A549 (cell line): ENCODE measurements at regions not wholly inside any gene's neighbourhood (a gene's known extent, or its start where the extent isn't known, plus 50 kb on each side); places are given as distances from the start of the nearest gene placed in this dataset.
A peak's percentile ranks its signal among the peaks of the same experiment; 100 is the strongest.

Experiments
- ATAC-seq, 2 experiments: fragments of 200-7000 bp in 1 of 2; fragments of >200 bp in 1 of 2; cut with Nextera tagmentation in 1 of 2; cut with Tn5 transposase in 1 of 2; 3 replicates each; pipeline versions ENCODE4 v1.8.0 to v1.9.1; 2018 to 2020; ENCODE audit warnings: mild to moderate bottlenecking in 1 of 2, moderate library complexity in 1 of 2
- CTCF ChIA-PET: fragments of 300-600 bp; sonication (Branson Sonifier 250); formaldehyde crosslinking; extraction: SDS; loops from one replicate; lab custom pipeline; 2021; ENCODE audit warnings: antibody characterized with exemption, inconsistent platforms; lab: Yijun Ruan, JAX
- POLR2A ChIA-PET: fragments of 350-600 bp; formaldehyde crosslinking; extraction: SDS; loops from one replicate; lab custom pipeline; 2021; ENCODE audit warnings: antibody characterized with exemption, inconsistent platforms; lab: Yijun Ruan, JAX
- DNase-seq, 2 experiments: peaks; one replicate each; pipeline versions ENCODE4 v3.0.0 to v3.0.0-alpha.2; 2011 to 2016; ENCODE audit warnings: low read depth in 1 of 2, low spot score in 1 of 2
- FAIRE-seq: peaks from 2 replicates; lab custom pipeline; 2011; peaks lifted over from hg19 to GRCh38; lab: Jason Lieb, UNC
- H3K27ac ChIP-seq, 2 experiments: fragments of >200 bp; sonication (Bioruptor Twin); formaldehyde crosslinking; 3 replicates each; pipeline ENCODE4 v1.5.1; 2016 to 2017
- H3K4me1 ChIP-seq: fragments of >200 bp; sonication (Bioruptor Twin); formaldehyde crosslinking; 3 replicates; pipeline ENCODE4 v1.6.1; 2016
- H3K4me2 ChIP-seq: fragments of >200 bp; sonication (Bioruptor Twin); formaldehyde crosslinking; 3 replicates; pipeline ENCODE4 v1.6.1; 2016
- H3K4me3 ChIP-seq: fragments of >200 bp; sonication (Bioruptor Twin); formaldehyde crosslinking; 3 replicates; pipeline ENCODE4 v1.5.1; 2016
- H3K9me3 ChIP-seq: fragments of >200 bp; sonication (Bioruptor Twin); formaldehyde crosslinking; 3 replicates; pipeline ENCODE4 v1.6.1; 2016
- CBX2 ChIP-seq: fragments of 200-600 bp; sonication (generic); IDR thresholded peaks from 2 replicates; pipeline ENCODE4 v1.6.1; 2016; ENCODE audit warnings: low read depth, mild to moderate bottlenecking, borderline replicate concordance
- EHF ChIP-seq: fragments of 250-450 bp; sonication (Bioruptor Pico); IDR thresholded peaks from 2 replicates; pipeline ENCODE4 v1.5.0; 2020; ENCODE audit warnings: mild to moderate bottlenecking
- FOSL2 ChIP-seq, 2 experiments: fragments of 450-650 bp in 1 of 2; fragments of >200 bp in 1 of 2; sonication (Bioruptor Twin) in 1 of 2; formaldehyde crosslinking; IDR thresholded peaks; 2 replicates each; pipeline versions ENCODE4 v1.5.0 to v1.6.1; 2016 to 2020; ENCODE audit warnings: mild to moderate bottlenecking in 1 of 2, moderate library complexity in 1 of 2
- HDAC2 ChIP-seq: fragments of 200-600 bp; sonication (generic); IDR thresholded peaks from 2 replicates; pipeline ENCODE4 v1.6.1; 2016
- HEYL ChIP-seq: fragments of 250-450 bp; sonication (Bioruptor Pico); IDR thresholded peaks from 2 replicates; pipeline ENCODE4 v1.8.0; 2021; ENCODE audit warnings: mild to moderate bottlenecking, moderate library complexity
- HOXB5 ChIP-seq: fragments of 250-450 bp; sonication (Bioruptor Pico); IDR thresholded peaks from 2 replicates; pipeline ENCODE4 v1.5.0; 2020; ENCODE audit warnings: mild to moderate bottlenecking, moderate library complexity
- JUN ChIP-seq, 2 experiments: fragments of >200 bp; sonication (Bioruptor Twin); formaldehyde crosslinking; IDR thresholded peaks; 2 replicates in 1 of 2; 3 replicates in 1 of 2; pipeline ENCODE4 v1.6.1; 2016 to 2017
- JUNB ChIP-seq: fragments of >200 bp; sonication (Bioruptor Twin); formaldehyde crosslinking; IDR thresholded peaks from 2 replicates; pipeline ENCODE4 v1.6.1; 2016
- KDM1A ChIP-seq: fragments of 200-600 bp; sonication (generic); IDR thresholded peaks from 2 replicates; pipeline ENCODE4 v1.6.1; 2016; ENCODE audit warnings: low read depth, mild to moderate bottlenecking
- MAFK ChIP-seq: fragments of 450-650 bp; IDR thresholded peaks from 2 replicates; pipeline ENCODE4 v1.6.1; 2014; ENCODE audit not compliant: partially characterized antibody
- NPAS2 ChIP-seq: fragments of 250-450 bp; sonication (Bioruptor Pico); IDR thresholded peaks from 2 replicates; pipeline ENCODE4 v1.8.0; 2022; ENCODE audit warnings: mild to moderate bottlenecking, moderate library complexity, borderline replicate concordance
- PHF8 ChIP-seq: fragments of 200-600 bp; sonication (generic); IDR thresholded peaks from 2 replicates; pipeline ENCODE4 v1.6.1; 2016; ENCODE audit warnings: low read depth, mild to moderate bottlenecking, antibody characterized with exemption, moderate library complexity, borderline replicate concordance
- POLR2AphosphoS2 ChIP-seq: conservative IDR thresholded peaks from 2 replicates; pipeline ENCODE4 v1.6.1; 2012; ENCODE audit warnings: low read length, improper control_type of control experiment, inconsistent platforms
- RAD21 ChIP-seq, 2 experiments: fragments of >200 bp in 1 of 2; sonication (Bioruptor Twin) in 1 of 2; formaldehyde crosslinking in 1 of 2; IDR thresholded peaks in 1 of 2; conservative IDR thresholded peaks in 1 of 2; 2 replicates in 1 of 2; 3 replicates in 1 of 2; pipeline ENCODE4 v1.6.1; 2012 to 2018; ENCODE audit warnings: inconsistent platforms in 1 of 2
- RARB ChIP-seq: fragments of 250-450 bp; sonication (Bioruptor Pico); IDR thresholded peaks from 2 replicates; pipeline ENCODE4 v1.8.0; 2021; ENCODE audit warnings: mild to moderate bottlenecking, moderate library complexity
- RFX5 ChIP-seq: fragments of 450-650 bp; IDR thresholded peaks from 2 replicates; pipeline ENCODE4 v1.7.1; 2014; ENCODE audit warnings: antibody characterized with exemption, mild to moderate bottlenecking, moderate library complexity
- RNF2 ChIP-seq: fragments of 200-600 bp; sonication (generic); IDR thresholded peaks from 2 replicates; pipeline ENCODE4 v1.6.1; 2016; ENCODE audit warnings: low read depth, mild to moderate bottlenecking, antibody characterized with exemption, moderate library complexity, borderline replicate concordance
- SREBF2 ChIP-seq: fragments of 450-650 bp; IDR thresholded peaks from 2 replicates; pipeline ENCODE4 v1.6.1; 2014; ENCODE audit warnings: mild to moderate bottlenecking, moderate library complexity
- WGBS: methylation state at CpG from one replicate; pipeline ENCODE4 v1.1.6; 2017; ENCODE audit errors: missing lambda C conversion rate; 5-methylcytosine and 5-hydroxymethylcytosine counted together
- TF ChIP-seq, protein P1 (sequence below): fragments of >200 bp; sonication (Bioruptor Twin); formaldehyde crosslinking; IDR thresholded peaks from 3 replicates; pipeline ENCODE4 v1.6.1; 2016
- TF ChIP-seq, protein P2 (sequence below): IDR thresholded peaks from 2 replicates; pipeline ENCODE4 v1.6.1; 2012
- TF ChIP-seq, protein P3 (sequence below): fragments of >200 bp; sonication (Bioruptor Twin); formaldehyde crosslinking; IDR thresholded peaks from 3 replicates; pipeline ENCODE4 v1.5.1; 2016
- TF ChIP-seq, protein P4 (sequence below): fragments of 250-450 bp; sonication (Bioruptor Pico); IDR thresholded peaks from 2 replicates; pipeline ENCODE4 v1.5.0; 2020; ENCODE audit warnings: low read depth, mild to moderate bottlenecking, moderate library complexity

DNA sequence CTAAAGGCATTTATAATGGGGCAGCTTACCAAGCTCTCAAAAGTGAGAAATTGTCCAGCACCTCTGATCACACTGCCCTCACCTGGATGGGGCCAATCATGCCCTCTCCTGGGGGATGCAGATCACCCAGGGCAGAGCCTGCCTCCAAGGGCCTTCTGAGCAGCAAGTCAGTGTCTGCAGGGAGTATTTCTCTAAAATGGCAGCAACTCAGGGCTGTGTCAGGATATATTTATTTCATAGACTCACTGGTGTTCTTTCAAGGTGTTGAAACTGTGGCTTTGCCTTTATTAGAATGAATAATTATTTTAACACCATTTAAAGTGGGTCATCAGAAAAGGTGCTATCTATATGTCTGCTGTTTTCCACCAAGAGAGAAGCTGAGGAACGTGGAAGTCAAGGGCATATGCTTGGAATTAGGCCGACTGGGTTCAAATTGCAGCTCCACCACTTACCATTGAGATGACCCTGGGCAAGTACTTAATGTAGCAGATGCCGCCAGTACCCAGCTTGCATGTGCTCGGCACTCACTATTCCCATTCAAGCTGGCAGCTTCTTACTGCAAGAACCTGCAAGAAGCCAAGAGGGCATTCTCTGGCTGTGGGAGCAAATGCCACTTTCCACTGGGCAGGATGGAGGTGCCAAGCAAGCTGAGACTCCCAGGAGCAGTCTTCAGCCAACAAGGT lies 590.0 kb downstream of the BCOR start:
- WGBS, result 19% methylated on average over 2 of the region's 4 CpGs
- Histone ChIP-seq H3K27ac (no peak overlapping the region), H3K4me2 (no peak overlapping the region), H3K9me3 (peaks cover 11% of the 10 kb centered on the region; the same call in 1 of the 3 replicates), H3K4me1 (no peaks in the 10 kb centered on the region), H3K4me3 (no peak overlapping the region)
- no peak for ATAC-seq
- CTCF ChIA-PET, result no interaction called here
- POLR2A ChIA-PET, result no interaction called here
- FAIRE-seq, result peak; percentile 77
- DNase-seq, result no peak
- TF ChIP-seq KDM1A (no peak), JUN (IDR thresholded peaks at IDR 0.05) (no peak), HDAC2 (no peak), SREBF2 (no peak), FOSL2 (IDR thresholded peaks at IDR 0.05) (no peak), FOSL2 (CRISPR knock-in tag; IDR thresholded peaks at IDR 0.05) (no peak), POLR2AphosphoS2 (no peak), HEYL (CRISPR knock-in tag) (no peak), RNF2 (no peak), MAFK (no peak), RARB (CRISPR knock-in tag) (no peak), EHF (CRISPR knock-in tag) (no peak), NPAS2 (CRISPR knock-in tag) (no peak), RFX5 (no peak), PHF8 (no peak), JUNB (no peak)
- TF ChIP-seq, protein P1, sequence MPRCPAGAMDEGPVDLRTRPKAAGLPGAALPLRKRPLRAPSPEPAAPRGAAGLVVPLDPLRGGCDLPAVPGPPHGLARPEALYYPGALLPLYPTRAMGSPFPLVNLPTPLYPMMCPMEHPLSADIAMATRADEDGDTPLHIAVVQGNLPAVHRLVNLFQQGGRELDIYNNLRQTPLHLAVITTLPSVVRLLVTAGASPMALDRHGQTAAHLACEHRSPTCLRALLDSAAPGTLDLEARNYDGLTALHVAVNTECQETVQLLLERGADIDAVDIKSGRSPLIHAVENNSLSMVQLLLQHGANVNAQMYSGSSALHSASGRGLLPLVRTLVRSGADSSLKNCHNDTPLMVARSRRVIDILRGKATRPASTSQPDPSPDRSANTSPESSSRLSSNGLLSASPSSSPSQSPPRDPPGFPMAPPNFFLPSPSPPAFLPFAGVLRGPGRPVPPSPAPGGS, result no peak
- TF ChIP-seq, protein P2, sequence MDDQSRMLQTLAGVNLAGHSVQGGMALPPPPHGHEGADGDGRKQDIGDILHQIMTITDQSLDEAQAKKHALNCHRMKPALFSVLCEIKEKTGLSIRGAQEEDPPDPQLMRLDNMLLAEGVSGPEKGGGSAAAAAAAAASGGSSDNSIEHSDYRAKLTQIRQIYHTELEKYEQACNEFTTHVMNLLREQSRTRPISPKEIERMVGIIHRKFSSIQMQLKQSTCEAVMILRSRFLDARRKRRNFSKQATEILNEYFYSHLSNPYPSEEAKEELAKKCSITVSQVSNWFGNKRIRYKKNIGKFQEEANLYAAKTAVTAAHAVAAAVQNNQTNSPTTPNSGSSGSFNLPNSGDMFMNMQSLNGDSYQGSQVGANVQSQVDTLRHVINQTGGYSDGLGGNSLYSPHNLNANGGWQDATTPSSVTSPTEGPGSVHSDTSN, result no peak
- TF ChIP-seq, protein P3, sequence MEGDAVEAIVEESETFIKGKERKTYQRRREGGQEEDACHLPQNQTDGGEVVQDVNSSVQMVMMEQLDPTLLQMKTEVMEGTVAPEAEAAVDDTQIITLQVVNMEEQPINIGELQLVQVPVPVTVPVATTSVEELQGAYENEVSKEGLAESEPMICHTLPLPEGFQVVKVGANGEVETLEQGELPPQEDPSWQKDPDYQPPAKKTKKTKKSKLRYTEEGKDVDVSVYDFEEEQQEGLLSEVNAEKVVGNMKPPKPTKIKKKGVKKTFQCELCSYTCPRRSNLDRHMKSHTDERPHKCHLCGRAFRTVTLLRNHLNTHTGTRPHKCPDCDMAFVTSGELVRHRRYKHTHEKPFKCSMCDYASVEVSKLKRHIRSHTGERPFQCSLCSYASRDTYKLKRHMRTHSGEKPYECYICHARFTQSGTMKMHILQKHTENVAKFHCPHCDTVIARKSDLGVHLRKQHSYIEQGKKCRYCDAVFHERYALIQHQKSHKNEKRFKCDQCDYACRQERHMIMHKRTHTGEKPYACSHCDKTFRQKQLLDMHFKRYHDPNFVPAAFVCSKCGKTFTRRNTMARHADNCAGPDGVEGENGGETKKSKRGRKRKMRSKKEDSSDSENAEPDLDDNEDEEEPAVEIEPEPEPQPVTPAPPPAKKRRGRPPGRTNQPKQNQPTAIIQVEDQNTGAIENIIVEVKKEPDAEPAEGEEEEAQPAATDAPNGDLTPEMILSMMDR, result no peak

DNA sequence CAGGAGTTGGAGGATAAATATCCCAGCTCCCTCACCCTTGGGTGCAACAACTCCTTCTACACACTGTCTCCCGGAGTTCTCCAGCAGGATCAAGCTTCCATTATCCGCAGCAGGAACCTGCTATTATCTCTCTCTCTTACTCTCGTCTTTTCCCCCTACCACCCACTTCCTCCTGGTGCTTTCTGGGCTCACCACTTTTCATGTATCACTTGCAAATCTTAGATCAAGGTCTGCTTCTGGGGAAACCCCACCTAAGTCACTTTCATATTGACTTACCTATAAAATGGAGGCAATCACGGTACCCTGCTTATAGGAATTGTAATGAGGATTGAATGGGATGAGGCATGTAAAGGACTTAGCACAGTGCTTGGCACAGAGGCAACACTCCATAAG lies 589.5 kb downstream of the BCOR start:
- Histone ChIP-seq H3K4me2 (no peak overlapping the region), H3K4me3 (no peak overlapping the region), H3K9me3 (peaks cover 11% of the 10 kb centered on the region; the same call in 1 of the 3 replicates), H3K4me1 (no peaks in the 10 kb centered on the region), H3K27ac (no peak overlapping the region)
- FAIRE-seq (no peak), ATAC-seq (no peak), DNase-seq (no peak)
- WGBS, result 9% methylated on average over 4 of the region's 4 CpGs
- ChIA-PET POLR2A (no interaction called here), CTCF (no interaction called here)
- TF ChIP-seq CBX2, result no peak
- TF ChIP-seq, protein P4, sequence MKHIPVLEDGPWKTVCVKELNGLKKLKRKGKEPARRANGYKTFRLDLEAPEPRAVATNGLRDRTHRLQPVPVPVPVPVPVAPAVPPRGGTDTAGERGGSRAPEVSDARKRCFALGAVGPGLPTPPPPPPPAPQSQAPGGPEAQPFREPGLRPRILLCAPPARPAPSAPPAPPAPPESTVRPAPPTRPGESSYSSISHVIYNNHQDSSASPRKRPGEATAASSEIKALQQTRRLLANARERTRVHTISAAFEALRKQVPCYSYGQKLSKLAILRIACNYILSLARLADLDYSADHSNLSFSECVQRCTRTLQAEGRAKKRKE (CRISPR knock-in tag), result no peak
- no peak for TF ChIP-seq HOXB5 (CRISPR knock-in tag)
- no peak for TF ChIP-seq RAD21 (conservative IDR thresholded peaks at IDR 0.05 in 1 of 2, IDR thresholded peaks at IDR 0.05 in 1 of 2)
